RWPE2 (cell line): ENCODE measurements at regions not wholly inside any gene's neighbourhood (a gene's known extent, or its start where the extent isn't known, plus 50 kb on each side); places are given as distances from the start of the nearest gene placed in this dataset.

Experiments used
- ATAC-seq: fragments of 200-7000 bp; cut with Tn5 transposase; 3 replicates; pipeline ENCODE4 v1.9.1; 2021; ENCODE audit warnings: low read depth
- DNase-seq: peaks from one replicate; pipeline ENCODE4 v3.0.0-alpha.2; 2020; ENCODE audit warnings: low spot score
- H3K27ac ChIP-seq: fragments of 450-650 bp; 2 replicates; pipeline ENCODE4 v1.5.1; 2017; ENCODE audit warnings: mild to moderate bottlenecking; ENCODE audit not compliant: poor library complexity, severe bottlenecking
- H3K27me3 ChIP-seq: fragments of 250-450 bp; sonication (Bioruptor Pico); 2 replicates; pipeline ENCODE4 v1.5.1; 2021; ENCODE audit warnings: mild to moderate bottlenecking, moderate library complexity; ENCODE audit not compliant: insufficient read depth, poor library complexity, severe bottlenecking
- H3K36me3 ChIP-seq: fragments of 250-450 bp; sonication (Bioruptor Pico); 2 replicates; pipeline ENCODE4 v1.5.1; 2020; ENCODE audit warnings: low read depth, mild to moderate bottlenecking, moderate library complexity
- H3K4me1 ChIP-seq: fragments of 250-450 bp; sonication (Bioruptor Pico); 2 replicates; pipeline ENCODE4 v1.5.1; 2021; ENCODE audit warnings: mild to moderate bottlenecking, moderate library complexity; ENCODE audit not compliant: insufficient read depth, poor library complexity, severe bottlenecking
- H3K4me3 ChIP-seq: fragments of 250-450 bp; sonication (Bioruptor Pico); 2 replicates; pipeline ENCODE4 v1.5.1; 2021; ENCODE audit warnings: mild to moderate bottlenecking, moderate library complexity; ENCODE audit not compliant: severe bottlenecking
- H3K9me3 ChIP-seq: fragments of 250-450 bp; sonication (Bioruptor Pico); 2 replicates; pipeline ENCODE4 v1.5.1; 2021; ENCODE audit warnings: mild to moderate bottlenecking, moderate library complexity; ENCODE audit not compliant: severe bottlenecking
- TF ChIP-seq, protein P1 (sequence below): fragments of 450-650 bp; IDR thresholded peaks from one replicate; pipeline ENCODE4 v1.5.1; 2017; ENCODE audit warnings: mild to moderate bottlenecking, moderate library complexity; ENCODE audit not compliant: poor library complexity, severe bottlenecking

DNA sequence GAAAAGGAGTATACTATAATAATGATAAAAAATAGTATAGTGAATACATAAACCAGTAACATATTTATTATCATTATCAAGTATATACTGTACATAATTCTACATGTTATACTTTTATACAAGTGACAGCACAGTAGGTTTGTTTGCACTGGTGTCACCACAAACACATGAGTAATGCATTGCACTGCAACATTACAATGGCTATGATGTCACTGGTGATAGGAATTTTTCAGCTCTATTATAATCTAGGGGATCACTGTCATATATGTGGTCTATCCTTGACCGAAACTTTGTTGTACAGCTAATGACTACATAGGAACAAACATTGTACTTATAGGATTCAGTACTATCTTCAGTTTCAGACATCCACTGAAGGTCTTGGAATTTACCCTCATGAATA, 165.8 kb upstream of the SYT1 start:
- no peak for DNase-seq
- Histone ChIP-seq H3K9me3 (no peaks in the 10 kb centered on the region), H3K4me1 (peaks cover 18% of the 10 kb centered on the region), H3K36me3 (no peaks in the 10 kb centered on the region), H3K27ac (peak overlapping the region; percentile 65), H3K4me3 (no peak overlapping the region), H3K27me3 (no peaks in the 10 kb centered on the region)
- TF ChIP-seq, protein P1, sequence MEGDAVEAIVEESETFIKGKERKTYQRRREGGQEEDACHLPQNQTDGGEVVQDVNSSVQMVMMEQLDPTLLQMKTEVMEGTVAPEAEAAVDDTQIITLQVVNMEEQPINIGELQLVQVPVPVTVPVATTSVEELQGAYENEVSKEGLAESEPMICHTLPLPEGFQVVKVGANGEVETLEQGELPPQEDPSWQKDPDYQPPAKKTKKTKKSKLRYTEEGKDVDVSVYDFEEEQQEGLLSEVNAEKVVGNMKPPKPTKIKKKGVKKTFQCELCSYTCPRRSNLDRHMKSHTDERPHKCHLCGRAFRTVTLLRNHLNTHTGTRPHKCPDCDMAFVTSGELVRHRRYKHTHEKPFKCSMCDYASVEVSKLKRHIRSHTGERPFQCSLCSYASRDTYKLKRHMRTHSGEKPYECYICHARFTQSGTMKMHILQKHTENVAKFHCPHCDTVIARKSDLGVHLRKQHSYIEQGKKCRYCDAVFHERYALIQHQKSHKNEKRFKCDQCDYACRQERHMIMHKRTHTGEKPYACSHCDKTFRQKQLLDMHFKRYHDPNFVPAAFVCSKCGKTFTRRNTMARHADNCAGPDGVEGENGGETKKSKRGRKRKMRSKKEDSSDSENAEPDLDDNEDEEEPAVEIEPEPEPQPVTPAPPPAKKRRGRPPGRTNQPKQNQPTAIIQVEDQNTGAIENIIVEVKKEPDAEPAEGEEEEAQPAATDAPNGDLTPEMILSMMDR: no peak
- ATAC-seq: peak; percentile 57; the same call in 2 of the 3 replicates

GRCh38 chr12:78700565-78700964, 164.0 kb upstream of the SYT1 start:
- Histone ChIP-seq H3K9me3 (no peaks in the 10 kb centered on the region), H3K36me3 (no peaks in the 10 kb centered on the region), H3K4me3 (no peak overlapping the region), H3K27me3 (no peaks in the 10 kb centered on the region), H3K27ac (no peak overlapping the region), H3K4me1 (peaks cover 31% of the 10 kb centered on the region)
- DNase-seq: no peak
- TF ChIP-seq, protein P1: no peak
- ATAC-seq: no peak

GRCh38 chr12:78703820-78704525, 160.6 kb upstream of the SYT1 start:
- Histone ChIP-seq H3K27me3 (no peaks in the 10 kb centered on the region), H3K4me3 (no peak overlapping the region), H3K9me3 (no peaks in the 10 kb centered on the region), H3K36me3 (no peaks in the 10 kb centered on the region), H3K4me1 (peaks cover 23% of the 10 kb centered on the region), H3K27ac (peak overlapping the region; percentile 98)
- TF ChIP-seq, protein P1: no peak
- ATAC-seq: peak; percentile 99
- no peak for DNase-seq

GRCh38 chr12:78711954-78712353, 152.6 kb upstream of the SYT1 start:
- TF ChIP-seq, protein P1: no peak
- Histone ChIP-seq H3K9me3 (no peaks in the 10 kb centered on the region), H3K27me3 (no peaks in the 10 kb centered on the region), H3K36me3 (no peaks in the 10 kb centered on the region), H3K4me1 (no peaks in the 10 kb centered on the region), H3K4me3 (no peak overlapping the region), H3K27ac (no peak overlapping the region)
- DNase-seq: no peak
- no peak for ATAC-seq

GRCh38 chr12:78712834-78713481, 151.6 kb upstream of the SYT1 start:
- Histone ChIP-seq H3K36me3 (no peaks in the 10 kb centered on the region), H3K27me3 (no peaks in the 10 kb centered on the region), H3K27ac (no peak overlapping the region), H3K4me3 (no peak overlapping the region), H3K9me3 (no peaks in the 10 kb centered on the region), H3K4me1 (no peaks in the 10 kb centered on the region)
- no peak for DNase-seq
- no peak for ATAC-seq
- TF ChIP-seq, protein P1: no peak
